NCI-H345 treated with DMSO at 0.1 percent for 48 hours (cell line): ENCODE measurements at regions not wholly inside any gene's neighbourhood (a gene's known extent, or its start where the extent isn't known, plus 50 kb on each side); places are given as distances from the start of the nearest gene placed in this dataset.

Experiments
- DNase-seq: peaks from one replicate; lab custom pipeline; 2025; ENCODE audit not compliant: unreplicated experiment; lab: John Stamatoyannopoulos, UW

DNA sequence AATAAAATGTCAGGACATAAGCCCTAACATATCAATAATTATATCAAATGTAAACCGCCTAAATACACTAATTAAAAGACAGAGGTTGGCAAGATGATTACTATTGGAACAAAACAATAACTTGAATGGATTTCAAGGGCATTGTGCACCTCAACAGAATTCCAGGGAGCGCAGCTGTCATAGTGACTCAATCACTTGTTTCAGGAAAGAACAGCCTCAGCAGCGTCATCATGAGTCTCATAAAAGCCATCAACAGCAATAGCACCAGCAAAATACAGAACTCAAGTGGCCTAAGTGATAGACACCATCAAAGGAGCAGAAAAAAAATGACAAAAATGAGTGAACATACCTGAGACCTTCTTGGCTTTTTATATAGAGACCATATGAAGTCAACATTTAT lies 632.7 kb upstream of the NR5A2 start:
- DNase-seq = no peak

DNA sequence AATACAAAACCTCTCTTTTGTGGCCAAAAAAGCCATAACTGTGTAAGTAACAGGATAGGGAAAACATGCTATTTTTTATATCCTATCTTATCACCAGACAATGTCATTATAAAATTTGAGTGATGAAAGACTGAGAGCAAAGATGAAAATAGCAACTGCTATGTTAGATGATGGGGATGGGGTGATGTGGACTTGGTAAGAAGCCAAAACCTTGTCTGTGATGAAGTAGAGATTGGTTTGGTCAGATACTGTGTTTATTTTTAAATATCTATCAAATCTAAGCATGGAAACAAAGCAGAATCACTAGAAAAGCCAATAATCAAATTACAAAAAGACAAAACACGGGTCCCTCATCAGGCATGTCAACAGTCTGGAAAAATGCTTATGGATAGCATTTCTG lies 631.1 kb upstream of the NR5A2 start:
- DNase-seq = no peak

DNA sequence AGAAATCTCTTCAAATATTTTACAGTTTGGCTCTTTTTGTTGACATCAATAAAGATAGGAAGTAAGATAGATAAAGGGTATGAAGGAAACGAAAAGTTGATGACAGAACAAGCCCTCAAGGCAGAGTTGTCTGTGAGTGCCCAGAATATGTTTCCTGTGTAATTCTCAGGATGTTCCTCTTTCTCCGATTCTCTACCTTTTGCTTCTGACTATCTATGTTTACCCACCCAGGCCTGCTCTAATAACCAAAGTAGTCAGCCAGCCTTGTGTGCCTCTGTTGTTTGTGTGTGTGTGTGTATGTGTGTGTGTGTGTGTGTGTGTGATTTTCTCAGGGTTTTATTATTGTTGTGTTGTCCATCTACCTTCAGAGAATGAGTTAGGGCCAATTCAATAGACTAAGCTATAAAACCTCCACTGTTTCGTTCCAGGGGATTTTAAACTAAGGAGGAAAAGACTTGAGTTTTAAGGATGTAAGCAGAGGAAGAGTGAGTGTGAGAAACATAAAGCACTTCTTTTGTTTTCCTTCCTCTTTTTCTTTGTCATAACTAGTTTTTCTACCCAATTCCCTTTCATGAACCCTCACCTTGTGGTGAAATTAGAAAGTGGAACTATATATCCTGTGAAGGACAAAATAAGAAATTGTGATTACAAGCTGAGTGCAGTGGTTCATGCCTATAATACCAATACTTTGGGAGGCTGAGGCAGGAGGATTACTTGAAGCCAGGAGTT lies 627.4 kb upstream of the NR5A2 start:
- DNase-seq = no peak

DNA sequence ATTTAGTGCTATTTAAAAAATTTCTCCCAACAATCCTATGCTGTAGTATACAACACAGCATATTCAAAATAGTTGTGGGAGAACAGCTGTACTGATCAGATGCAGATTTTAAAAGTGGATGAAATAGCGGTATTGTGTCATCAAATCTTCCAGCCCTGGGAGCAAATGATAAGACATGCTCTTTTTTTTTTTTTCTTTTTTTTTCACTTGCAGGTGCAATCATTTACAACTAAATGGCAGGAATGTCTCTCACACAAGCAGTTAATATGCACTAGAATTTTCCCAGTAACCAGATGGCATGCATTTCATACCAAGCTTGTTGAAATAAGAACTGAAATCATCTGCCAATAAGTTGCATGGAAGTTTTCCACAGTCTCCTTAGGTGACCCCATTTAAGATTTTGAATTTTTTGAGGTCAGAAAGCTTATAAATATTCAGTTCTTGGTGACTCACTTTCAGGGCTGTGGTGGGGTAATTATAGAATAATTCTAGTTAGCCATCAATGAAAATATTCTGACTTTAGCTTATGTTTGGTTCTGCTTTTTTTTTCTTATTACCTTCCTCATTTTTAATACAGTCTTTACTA lies 623.9 kb upstream of the NR5A2 start:
- DNase-seq = no peak

DNA sequence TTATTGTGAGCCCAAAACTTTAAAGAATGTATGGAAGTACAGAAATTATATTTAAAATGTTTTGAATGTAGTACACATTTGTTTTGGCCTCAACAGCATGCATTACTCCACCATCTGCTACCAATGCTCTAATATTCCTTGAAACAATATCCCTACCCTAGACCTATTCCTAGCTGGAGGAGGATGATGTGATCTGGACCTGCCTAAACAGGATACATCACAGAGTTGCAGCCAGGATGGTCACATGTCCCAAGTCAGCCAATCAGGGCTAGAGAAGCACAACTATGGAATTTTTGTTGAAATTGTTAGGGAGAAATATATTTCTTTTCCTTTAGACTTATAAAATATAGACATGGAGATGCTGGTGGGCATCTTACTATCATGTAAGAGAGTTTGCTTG lies 623.3 kb upstream of the NR5A2 start:
- DNase-seq = no peak

DNA sequence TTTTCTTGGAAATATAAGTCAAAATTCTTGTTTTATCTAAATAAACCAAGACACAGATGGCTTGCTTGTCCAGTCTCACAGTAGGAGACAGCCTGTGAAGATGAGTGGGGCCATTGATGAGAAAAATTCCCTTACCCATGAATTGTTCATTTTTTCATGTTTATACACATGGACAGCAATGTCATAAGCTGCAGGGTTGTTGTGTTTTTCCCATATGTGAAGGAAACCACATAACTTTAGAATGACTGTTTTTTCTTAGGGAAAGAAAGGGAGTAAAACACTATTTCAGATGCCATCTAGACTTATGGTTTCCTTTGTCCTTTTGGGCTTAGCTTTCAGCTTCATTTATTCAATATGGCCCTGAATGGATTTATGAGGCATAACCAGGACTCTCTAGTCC lies 622.5 kb upstream of the NR5A2 start:
- no peak for DNase-seq

DNA sequence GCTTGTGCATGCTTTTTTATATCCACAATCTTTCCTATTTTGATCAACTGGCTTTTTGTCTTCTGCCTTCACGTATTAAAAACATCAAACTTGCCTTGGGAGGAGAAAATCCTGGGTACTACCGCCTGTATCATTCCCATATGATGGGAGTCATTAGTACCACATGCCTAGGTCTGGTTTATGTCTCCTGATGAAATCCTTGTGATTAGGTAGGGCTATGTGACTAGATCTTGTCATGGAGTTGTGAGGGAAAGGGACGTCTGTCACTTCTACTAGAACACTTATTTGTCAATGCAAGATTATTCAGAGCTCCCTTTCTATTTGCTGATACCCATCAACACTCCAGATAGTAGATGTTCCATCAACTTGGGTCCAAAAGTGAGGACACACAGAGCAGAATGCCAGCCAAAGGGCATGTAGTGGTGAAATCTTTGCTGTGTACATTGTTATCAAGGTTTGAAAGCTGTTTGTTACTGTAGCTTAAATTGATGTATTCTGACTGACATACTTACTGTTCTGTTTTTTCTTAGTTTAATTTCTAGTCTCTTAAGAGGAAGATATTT lies 621.8 kb upstream of the NR5A2 start:
- DNase-seq = no peak

DNA sequence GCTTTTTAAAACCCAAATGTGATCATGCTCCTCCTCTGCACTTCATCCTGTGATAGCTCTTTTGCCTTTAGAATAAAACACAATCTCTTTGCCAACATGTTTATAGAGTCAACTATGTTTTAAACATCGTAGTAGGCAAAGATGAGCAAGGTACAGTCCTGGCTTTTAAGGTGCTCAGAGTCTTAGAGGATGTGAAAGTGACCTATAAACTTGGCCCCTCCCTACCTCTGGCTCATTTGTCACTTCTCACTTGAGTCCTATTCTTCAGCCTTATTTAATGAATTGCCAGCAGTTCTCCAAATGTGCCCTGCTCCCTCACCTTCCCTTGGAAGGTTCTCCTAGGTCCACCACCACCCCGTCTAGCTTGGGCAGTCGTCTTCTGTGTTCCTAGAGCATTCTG lies 617.0 kb upstream of the NR5A2 start:
- no peak for DNase-seq

DNA sequence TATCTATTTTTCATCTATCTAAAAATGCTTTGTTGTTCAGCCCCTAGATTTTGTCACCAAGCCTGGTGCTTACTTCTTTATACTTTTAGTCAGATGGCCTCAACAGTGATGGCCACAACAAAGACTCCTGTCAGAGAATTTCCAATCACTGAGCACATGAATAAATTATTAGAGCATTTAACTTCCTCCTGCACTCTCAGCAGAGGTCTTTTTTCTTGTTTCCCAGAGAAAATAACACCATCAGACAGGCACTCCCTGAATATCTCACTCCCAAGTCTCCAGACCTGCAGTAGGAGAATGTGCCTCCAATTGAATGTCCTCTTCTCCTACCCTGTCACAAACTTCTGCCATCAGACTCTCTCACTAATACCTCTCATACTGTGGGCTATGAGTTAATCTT lies 616.0 kb upstream of the NR5A2 start:
- no peak for DNase-seq

DNA sequence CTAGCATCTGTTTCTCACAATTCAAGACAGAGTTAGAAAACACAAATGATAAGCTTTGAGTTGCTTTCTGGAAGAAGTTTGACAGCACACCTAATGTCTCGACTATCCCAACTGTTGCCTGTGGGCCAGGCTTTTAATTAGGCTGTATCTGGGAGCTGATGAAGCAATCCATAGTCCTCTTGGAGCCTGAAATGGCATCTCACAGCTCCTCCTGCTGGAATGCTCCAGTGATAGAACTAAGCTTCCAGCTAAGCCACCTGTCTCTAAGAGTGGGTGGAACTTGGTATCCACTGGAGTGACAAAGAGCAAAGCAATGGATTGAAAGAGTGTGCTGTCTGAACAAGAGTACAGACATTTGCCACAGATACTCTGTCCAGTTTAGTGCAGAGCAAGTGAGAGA lies 605.3 kb upstream of the NR5A2 start:
- DNase-seq = no peak

DNA sequence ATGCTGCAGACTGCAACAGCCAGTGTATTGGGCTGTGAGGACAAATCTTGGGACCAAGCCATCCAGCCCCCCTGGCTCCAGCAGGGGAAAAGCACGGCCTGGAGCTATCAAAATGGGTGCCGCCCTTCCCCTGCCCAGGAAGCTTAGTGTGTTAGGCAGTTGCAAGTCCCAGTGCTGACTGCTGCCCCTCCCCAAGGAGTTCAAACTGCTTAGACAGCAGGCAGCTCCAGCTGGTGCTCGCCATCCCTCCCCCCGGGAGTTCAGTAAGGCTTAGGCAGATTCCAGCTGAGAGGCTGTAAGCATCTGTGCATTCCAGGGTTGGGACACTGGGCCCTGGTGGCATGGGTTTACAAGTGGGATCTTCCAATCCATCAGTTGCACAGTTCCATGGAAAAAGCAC lies 579.6 kb upstream of the NR5A2 start:
- no peak for DNase-seq

DNA sequence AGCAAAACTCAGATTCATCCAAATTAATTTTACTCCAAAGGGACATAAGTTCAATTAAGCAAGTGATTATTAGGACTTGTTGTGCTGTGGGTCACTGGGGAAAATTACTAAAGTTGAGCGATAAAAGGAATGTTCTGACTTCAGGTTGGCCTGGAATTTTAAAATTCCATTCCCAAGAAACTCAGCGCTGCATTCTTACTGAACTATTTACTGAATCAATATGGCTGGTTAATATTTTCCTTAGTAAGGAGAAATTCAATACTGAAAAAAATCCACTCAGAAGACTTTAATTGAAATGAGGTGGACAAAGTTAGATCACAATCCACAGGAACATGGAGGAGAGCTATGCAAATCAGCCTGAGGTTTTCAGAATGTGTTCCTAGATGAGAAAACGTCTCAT lies 578.9 kb upstream of the NR5A2 start:
- DNase-seq = no peak

DNA sequence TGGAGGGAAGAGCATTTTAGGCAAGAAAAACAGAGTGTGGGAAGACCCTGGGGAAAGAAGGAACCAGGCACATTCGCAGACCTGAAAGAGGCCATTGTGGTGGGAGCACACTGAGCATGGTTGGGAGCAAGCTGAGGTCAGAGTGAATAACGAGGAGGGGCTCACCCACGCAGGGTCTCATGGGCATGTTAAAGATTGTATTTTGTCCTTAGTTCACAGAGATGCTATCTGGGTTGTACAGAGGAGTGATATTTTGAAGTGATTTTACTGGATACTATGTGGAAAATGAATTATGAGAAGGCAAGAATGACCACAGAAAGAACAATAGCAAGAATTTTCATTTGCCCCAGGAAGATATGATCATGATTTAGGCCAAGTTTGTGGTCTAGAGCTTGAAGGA lies 578.3 kb upstream of the NR5A2 start:
- no peak for DNase-seq

DNA sequence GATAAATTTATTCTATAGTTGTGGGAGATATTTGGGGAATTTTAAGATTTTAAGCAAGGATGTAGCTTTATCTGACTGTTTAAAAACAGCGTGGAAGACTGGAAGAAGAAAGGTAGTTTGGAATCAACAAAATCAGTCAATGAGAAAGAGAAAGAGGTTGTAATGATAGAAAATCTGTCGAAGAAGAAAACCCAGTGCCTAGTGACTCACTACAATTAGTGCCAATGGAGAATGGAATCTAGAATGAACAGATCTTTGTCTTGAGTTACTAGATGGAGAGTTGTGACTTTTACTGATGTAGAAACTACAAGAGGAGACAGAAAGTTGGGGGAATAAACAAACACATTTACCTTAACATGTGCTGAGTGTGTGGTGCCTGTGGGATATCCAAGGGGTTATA lies 577.8 kb upstream of the NR5A2 start:
- no peak for DNase-seq

DNA sequence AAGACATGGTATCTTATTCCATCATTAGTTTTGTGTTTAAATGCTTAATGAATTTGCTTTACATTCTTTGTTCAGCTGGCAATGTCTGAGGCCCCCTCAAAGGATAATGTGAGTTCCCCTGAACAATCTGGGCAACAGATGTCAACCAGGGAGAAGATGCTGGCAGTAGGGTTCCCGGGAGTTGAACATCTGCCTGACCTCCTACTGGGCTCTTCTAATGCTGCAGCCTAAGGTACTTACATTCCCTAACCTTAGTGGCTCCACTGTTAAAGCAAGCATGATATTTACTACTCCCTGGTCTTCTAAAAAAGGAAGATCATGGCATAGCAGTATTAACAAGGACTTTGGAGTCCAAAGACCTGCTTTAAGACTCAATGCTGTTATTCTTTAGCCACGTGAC lies 574.9 kb upstream of the NR5A2 start:
- no peak for DNase-seq

DNA sequence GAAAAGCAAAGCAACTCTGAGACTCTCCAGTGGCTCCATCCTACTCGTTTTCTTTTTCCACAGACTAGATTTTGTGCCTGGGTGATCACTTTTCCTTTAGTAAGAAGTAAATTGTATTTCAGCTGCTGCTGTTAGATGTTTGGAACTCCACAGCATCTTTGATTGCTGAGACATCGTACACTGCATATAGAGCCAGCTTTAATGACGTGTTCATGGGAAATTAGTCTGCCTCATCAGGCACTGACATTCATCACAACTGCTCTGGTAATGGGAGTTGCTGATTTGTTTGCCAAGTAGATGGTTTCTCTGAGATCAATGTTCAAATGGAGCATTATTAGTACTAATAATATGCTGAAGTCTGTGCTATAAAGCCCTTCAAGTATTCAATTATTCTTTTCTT lies 573.8 kb upstream of the NR5A2 start:
- no peak for DNase-seq

DNA sequence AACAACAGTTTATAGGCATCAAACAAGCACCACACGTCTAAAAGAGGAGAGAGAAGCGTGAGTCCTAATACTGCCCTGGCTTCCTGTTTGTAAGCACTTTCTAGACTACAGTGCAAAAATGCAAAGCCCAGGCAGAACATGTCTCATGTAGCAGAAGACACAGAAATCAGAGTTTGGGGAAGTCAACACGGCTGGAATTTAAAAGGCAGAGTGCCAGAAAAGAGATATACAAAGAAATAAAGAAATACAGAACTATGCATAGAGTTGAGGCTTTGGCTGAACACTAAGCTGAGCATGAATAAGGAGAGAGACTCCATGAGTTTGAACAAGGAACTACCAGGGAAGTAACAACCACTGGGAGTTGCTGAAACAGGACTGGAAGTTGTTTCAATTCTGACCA lies 566.6 kb upstream of the NR5A2 start:
- no peak for DNase-seq

DNA sequence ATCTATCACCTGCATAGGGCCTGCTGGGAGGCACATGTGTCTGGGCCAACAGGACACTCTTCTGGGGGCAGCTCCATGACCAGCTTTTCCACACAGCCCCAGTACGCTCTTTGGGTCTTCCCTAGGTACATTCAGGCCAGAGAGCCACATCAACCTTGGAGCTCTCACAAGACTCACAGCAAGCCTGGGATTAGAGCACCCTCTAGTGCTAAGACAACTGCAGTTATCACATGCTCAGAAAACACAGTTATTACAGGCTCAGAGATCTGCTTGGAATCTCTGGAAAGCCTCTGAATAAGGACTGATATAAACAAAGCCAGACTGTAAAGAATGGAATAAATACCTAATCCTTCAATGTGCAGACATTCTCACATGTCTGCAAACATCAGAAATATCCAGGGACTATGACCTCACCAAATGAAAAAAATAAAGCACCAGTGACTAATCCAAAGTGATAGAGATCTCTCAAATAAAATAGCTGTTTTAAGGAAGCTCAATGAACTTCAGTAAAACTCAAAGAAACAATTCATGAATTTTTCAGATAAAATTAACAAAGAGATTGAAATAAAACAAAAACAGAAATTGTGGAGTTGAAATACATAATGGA lies 563.9 kb upstream of the NR5A2 start:
- DNase-seq = no peak

DNA sequence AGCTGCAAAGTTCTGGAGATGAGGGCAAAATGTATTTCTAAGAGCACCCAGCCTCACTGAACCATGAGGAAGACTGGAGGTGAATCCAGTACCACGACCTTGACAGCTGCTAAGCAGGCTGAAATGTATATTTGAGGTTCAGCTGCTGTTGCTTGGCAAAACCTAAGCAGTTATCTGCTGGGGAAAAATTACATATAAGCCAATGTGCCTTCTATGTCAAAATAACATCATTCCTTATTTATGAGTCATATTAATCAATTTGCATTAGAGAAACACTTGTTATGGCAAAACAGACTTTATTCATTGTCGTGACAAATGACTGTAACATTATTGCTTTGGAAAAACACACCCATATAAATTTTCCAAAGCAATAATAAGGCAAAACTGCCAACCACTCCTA lies 560.5 kb upstream of the NR5A2 start:
- DNase-seq = no peak

DNA sequence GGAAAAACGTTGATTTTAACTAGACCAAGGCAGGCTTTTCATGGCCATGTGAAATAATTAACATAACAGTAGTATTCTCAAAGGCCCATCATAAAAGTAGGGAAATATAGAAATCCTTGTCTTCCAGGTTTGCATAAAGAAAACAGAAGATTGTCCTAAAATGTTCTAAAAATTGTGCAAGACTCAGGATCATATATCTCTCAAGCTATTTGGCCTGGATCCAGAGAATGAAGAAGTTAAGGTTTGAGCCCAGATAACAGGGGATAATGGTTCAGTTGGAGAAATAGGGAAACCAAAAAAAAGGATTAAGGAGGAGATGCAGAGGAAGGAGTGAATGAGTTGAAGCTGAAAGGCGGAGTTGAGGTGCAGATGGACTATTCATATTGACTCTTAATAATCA lies 555.5 kb upstream of the NR5A2 start:
- no peak for DNase-seq

DNA sequence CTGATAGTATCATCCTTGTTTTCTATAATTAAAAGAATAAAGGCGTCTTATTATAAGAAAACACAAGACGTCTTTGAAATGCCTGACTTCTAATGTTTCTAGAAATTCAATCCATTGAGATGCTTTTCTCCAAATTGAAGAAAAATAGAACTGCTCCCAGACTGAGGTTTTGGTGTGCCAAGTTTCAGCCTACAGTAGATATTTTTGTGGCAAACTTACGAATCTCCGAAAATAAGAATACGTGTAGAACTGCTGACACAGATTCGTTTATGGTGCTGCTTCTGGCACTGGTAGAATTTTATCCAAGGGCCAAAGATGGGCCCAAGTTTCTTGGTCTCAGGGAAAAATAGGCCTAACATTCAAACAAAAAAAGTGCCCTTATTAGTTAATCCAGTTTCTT lies 554.5 kb upstream of the NR5A2 start:
- DNase-seq = no peak

DNA sequence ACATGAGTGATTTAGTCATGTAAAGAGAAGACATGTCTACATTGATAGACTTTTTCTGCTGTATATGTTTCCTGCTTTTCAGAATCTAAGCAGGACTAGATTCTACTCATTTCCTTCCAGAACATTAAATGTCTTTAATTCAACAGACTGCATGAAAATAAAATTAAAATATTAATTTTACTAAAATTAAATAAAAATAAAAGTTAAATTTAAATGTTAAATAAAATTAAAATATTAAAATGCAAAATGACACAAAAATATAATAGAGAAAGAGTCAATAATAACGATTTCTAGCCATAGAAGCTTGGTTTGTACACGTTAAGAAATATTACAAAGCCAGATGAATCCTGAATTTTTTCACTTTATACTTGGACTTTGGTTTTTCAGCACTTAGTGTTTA lies 552.8 kb upstream of the NR5A2 start:
- no peak for DNase-seq

DNA sequence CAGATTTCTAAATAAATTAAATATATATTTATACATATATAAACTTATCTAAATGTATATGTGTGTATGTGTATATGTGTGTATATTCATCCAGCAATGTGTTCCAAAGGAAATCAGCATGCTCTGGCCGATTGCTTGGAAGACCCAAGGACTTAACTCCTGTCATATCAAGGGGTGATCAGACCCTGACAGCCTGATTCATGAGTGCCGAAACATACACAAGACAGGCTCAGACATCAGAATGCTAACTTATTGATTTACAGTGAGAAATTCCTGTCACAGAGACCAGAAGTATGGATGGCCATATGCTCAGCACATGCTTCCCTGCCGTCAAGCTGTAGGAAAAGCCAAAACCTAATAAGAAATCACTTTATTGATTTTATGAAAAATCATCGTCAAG lies 545.1 kb upstream of the NR5A2 start:
- no peak for DNase-seq
